Lower leg skin (tissue), 3 donors: ENCODE measurements at regions not wholly inside any gene's neighbourhood (a gene's known extent, or its start where the extent isn't known, plus 50 kb on each side); places are given as distances from the start of the nearest gene placed in this dataset.

Source experiments
- POLR2A ChIP-seq, 2 donors: fragments of 450-650 bp; IDR thresholded peaks; one replicate each; pipeline ENCODE4 v1.6.1; 2016 to 2017; ENCODE audit warnings: antibody characterized with exemption in 2 of 2, mild to moderate bottlenecking in 1 of 2, moderate library complexity in 1 of 2
- TF ChIP-seq, protein P1 (sequence below), 3 donors: fragments of 450-650 bp; IDR thresholded peaks; one replicate each; pipeline ENCODE4 v1.5.1; 2016; ENCODE audit warnings: antibody characterized with exemption in 3 of 3, mild to moderate bottlenecking in 3 of 3, moderate library complexity in 2 of 3

DNA sequence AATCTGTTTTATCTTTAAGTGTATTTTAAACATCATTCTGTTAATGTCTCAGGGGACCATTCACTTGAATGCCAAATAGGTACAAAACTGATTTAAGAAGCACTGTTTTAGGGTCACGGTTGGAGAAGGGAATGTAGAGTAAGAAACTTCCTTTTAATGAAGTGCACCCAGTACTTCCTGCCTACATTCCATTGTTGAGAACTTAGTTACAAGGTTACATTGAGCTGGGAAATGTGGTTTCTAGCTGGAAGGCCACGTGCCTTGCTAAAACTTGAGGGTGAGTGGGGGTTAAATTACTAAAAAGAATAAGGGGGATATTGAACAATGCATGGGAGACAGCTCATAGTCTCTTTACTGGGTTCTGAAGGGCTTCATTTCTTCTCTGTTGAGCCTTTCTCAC is 78.3 kb upstream of the TBC1D5 start:
- TF ChIP-seq, protein P1, sequence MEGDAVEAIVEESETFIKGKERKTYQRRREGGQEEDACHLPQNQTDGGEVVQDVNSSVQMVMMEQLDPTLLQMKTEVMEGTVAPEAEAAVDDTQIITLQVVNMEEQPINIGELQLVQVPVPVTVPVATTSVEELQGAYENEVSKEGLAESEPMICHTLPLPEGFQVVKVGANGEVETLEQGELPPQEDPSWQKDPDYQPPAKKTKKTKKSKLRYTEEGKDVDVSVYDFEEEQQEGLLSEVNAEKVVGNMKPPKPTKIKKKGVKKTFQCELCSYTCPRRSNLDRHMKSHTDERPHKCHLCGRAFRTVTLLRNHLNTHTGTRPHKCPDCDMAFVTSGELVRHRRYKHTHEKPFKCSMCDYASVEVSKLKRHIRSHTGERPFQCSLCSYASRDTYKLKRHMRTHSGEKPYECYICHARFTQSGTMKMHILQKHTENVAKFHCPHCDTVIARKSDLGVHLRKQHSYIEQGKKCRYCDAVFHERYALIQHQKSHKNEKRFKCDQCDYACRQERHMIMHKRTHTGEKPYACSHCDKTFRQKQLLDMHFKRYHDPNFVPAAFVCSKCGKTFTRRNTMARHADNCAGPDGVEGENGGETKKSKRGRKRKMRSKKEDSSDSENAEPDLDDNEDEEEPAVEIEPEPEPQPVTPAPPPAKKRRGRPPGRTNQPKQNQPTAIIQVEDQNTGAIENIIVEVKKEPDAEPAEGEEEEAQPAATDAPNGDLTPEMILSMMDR (IDR thresholded peaks at IDR 0.05), result no peak
- TF ChIP-seq POLR2A (IDR thresholded peaks at IDR 0.05), result no peak
